Heart right ventricle (tissue), 16 donors: ENCODE measurements at regions not wholly inside any gene's neighbourhood (a gene's known extent, or its start where the extent isn't known, plus 50 kb on each side); places are given as distances from the start of the nearest gene placed in this dataset.
"Not testable (repeated sequence)": the region's sequence is repeated elsewhere in the genome, so short reads cannot be mapped to it uniquely, and the experiment has no call there.

Source experiments
- ATAC-seq, 8 donors: fragments of 200-7000 bp; cut with Tn5 transposase; one replicate each; pipeline ENCODE4 v1.9.1; 2020; ENCODE audit warnings: mild to moderate bottlenecking in 8 of 8, moderate library complexity in 8 of 8, moderate number of reproducible peaks in 1 of 8
- DNase-seq, 2 donors: peaks; one replicate each; pipeline ENCODE4 v3.0.0-alpha.2; 2020
- H3K27ac ChIP-seq, 10 donors: fragments of 200-600 bp; sonication (generic) in 2 of 10; one replicate each; pipeline versions ENCODE4 v1.5.0 to v1.8.0; 2020 to 2022; ENCODE audit warnings: mild to moderate bottlenecking in 3 of 10
- H3K27me3 ChIP-seq, 7 donors: fragments of 200-600 bp; one replicate each; pipeline ENCODE4 v1.8.0; 2021 to 2022; ENCODE audit warnings: mild to moderate bottlenecking in 2 of 7
- H3K36me3 ChIP-seq, 9 donors: fragments of 200-600 bp; sonication (generic) in 1 of 9; one replicate each; pipeline versions ENCODE4 v1.5.0 to v1.8.0; 2020 to 2022; ENCODE audit warnings: mild to moderate bottlenecking in 2 of 9
- H3K4me1 ChIP-seq, 9 donors: fragments of 200-600 bp; sonication (generic) in 1 of 9; one replicate each; pipeline versions ENCODE4 v1.5.0 to v1.8.0; 2020 to 2022; ENCODE audit warnings: mild to moderate bottlenecking in 4 of 9
- H3K4me3 ChIP-seq, 10 donors: fragments of 200-600 bp; sonication (generic) in 2 of 10; one replicate each; pipeline versions ENCODE4 v1.5.0 to v1.8.0; 2020 to 2022; ENCODE audit warnings: mild to moderate bottlenecking in 7 of 10, moderate library complexity in 2 of 10
- H3K9me3 ChIP-seq, 11 donors: fragments of 200-600 bp in 10 of 11; sonication (generic) in 2 of 11; one replicate each; pipeline versions ENCODE4 v1.5.0 to v1.8.0; 2013 to 2022; ENCODE audit warnings: mild to moderate bottlenecking in 2 of 11, control low read depth in 1 of 11, moderate library complexity in 1 of 11
- CTCF ChIP-seq, 9 donors: fragments of 200-600 bp; sonication (generic) in 2 of 9; IDR thresholded peaks; one replicate each; pipeline versions ENCODE4 v1.5.0 to v1.8.0; 2021 to 2022; ENCODE audit warnings: antibody characterized with exemption in 9 of 9, mild to moderate bottlenecking in 5 of 9, moderate library complexity in 1 of 9
- WGBS, 2 donors: extraction: QIAGEN DNeasy Blood & Tissue Kit; methylation state at CpG; one replicate each; pipeline ENCODE4 v1.1.7; 2013; ENCODE audit warnings: inconsistent platforms in 1 of 2; 5-methylcytosine and 5-hydroxymethylcytosine counted together
- intact Hi-C, 10 donors: fragments of 100-400 bp; cut with DNase I; formaldehyde crosslinking; loops; one replicate each; pipeline versions ENCODE4 v1.11.1 to v1.14.2; 2022
- donor health status: Arrhythmogenic right ventricular cardiomyopathy.
- donor health status: ischemic (EF 13 %, LVEDD 7.1; RV severe dilation, severe dysfunction).
- donor health status: healthy with polysubstance abuse.
- donor health status: DM: no; HTN: yes; CAD: no.
- donor health status: DM: no; HTN: no; CAD: no.
- donor health status: ischemic (EF 25% LVEDD 6.9; RV normal size, moderate dysfunction).
- donor health status: ischemic (EF 25% LVEDD 5.7; RV mildly dilated, moderate dysfunction).
- donor health status: healthy.
- donor health status: DM: yes; HTN: yes; CAD: no.
- donor health status: Ischemic cardiomyopathy.
- donor health status: ischemic (EF 35%, LVEDD 5.7; RV mildly dilated, moderate dysfunction).
- donor health status: nonischemic (EF 11% LVEDD 7.7; RV severe dilation, severe dysfunction).
- donor health status: DM: yes; HTN: yes; CAD: no.
- donor health status: PGD.
- donor health status: ischemic (EF 29% LVEDD 5.4; RV normal size, mild dysfunction).
- donor health status: nonischemic (EF 23%, LVEDD 6.1; RV moderate dilation, normal function).

- DNase-seq (no peak), ATAC-seq (no peak)
- Histone ChIP-seq H3K36me3 (no peaks in the 10 kb centered on the region), H3K27ac (no peak overlapping the region), H3K27me3 (no peaks in the 10 kb centered on the region), H3K4me1 (no peaks in the 10 kb centered on the region), H3K4me3 (no peak overlapping the region), H3K9me3 (no peaks in the 10 kb centered on the region)
- intact Hi-C loops, result no loop called here
- TF ChIP-seq CTCF (IDR thresholded peaks at IDR 0.05), result peak in 6 of 9 donors; percentile 32 to 55 (median 42)
- 41 to 44% methylated on average over 4 of the region's 4 CpGs for WGBS, 2 donors
Measured at GRCh38 chr1:96596226-96596922, 125.2 kb upstream of the PTBP2 start.

GRCh38 chr1:96597218-96597617, 124.4 kb upstream of the PTBP2 start:
- no peak for ATAC-seq
- 72 to 85% methylated on average over 1 of the region's 1 CpG for WGBS, 2 donors
- no peaks in the 10 kb centered on the region for H3K4me1 ChIP-seq
- H3K36me3 ChIP-seq, result no peaks in the 10 kb centered on the region
- DNase-seq, result no peak
- H3K27ac ChIP-seq, result no peak overlapping the region
- no peak for TF ChIP-seq CTCF (IDR thresholded peaks at IDR 0.05)
- no peak overlapping the region for H3K4me3 ChIP-seq
- H3K9me3 ChIP-seq, result no peaks in the 10 kb centered on the region
- H3K27me3 ChIP-seq, result no peaks in the 10 kb centered on the region
- intact Hi-C loops, result no loop called here

DNA sequence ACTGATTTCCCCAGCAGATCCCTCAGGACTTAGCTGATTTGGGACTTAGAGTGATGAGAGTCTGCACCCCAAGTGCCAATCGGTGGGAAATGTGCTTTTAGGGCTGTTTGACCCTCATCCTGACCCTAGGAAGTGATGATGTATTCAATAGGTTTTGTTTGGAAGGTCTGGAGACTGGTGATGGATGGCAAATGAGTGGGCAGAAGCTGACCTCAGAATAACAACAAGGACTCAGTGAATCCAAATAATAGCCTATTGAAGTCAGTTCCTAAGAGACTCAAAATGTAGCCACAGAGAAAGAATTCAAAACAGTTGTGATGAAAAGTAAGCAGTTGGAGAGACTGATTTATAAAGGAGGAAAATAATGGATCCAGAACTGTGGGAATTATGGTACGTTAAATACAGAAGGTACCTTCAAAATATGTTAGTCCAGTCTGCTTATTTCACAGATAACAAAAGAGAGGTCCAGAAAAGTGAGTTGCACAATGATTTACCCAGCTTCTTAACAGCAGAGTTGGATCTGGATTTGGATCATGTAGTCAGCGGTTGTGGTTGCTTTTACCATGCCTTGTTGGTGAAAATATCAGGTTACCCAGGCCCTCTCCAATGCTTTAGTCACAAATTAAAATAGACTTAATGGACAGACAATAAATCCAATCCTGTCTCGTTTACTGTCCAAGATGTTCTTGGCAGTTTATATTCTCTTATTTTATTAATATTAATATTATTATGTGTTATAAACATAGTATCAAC, 123.0 kb upstream of the PTBP2 start:
- TF ChIP-seq CTCF (IDR thresholded peaks at IDR 0.05), result no peak
- Histone ChIP-seq H3K4me3 (no peak overlapping the region), H3K9me3 (no peaks in the 10 kb centered on the region), H3K4me1 (no peaks in the 10 kb centered on the region), H3K27ac (no peak overlapping the region), H3K36me3 (no peaks in the 10 kb centered on the region), H3K27me3 (no peaks in the 10 kb centered on the region)
- ATAC-seq, result no peak
- intact Hi-C loops, result no loop called here
- DNase-seq, result no peak
- WGBS, 2 donors, result 71 to 77% methylated on average over 4 of the region's 4 CpGs

DNA sequence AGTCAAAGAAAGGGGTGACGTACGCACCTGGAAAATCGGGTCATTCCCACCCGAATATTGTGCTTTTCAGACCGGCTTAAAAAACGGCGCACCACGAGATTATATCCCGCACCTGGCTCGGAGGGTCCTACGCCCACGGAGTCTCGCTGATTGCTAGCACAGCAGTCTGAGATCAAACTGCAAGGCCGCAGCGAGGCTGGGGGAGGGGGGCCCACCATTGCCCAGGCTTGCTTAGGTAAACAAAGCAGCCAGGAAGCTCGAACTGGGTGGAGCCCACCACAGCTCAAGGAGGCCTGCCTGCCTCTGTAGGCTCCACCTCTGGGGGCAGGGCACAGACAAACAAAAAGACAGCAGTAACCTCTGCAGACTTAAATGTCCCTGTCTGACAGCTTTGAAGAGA, 117.0 kb upstream of the PTBP2 start:
- H3K27me3 ChIP-seq, H3K27ac ChIP-seq, ATAC-seq, H3K4me3 ChIP-seq, DNase-seq, H3K9me3 ChIP-seq, H3K36me3 ChIP-seq, intact Hi-C loops, H3K4me1 ChIP-seq: not testable (repeated sequence)
- WGBS, 2 donors, result 85 to 87% methylated on average over 15 to 16 of the region's 16 CpGs

- intact Hi-C loops, ATAC-seq: not testable (repeated sequence)
Measured at GRCh38 chr1:96617375-96617774, 104.2 kb upstream of the PTBP2 start.

More at GRCh38 chr1:96617375-96617774, 104.2 kb upstream of the PTBP2 start:
- H3K4me3 ChIP-seq, H3K27ac ChIP-seq, H3K4me1 ChIP-seq, H3K27me3 ChIP-seq, DNase-seq, H3K36me3 ChIP-seq: not testable (repeated sequence)
- H3K9me3 ChIP-seq, result peaks cover 0 to 13% (median 0%) of the 10 kb centered on the region in 11 donors
- 84 to 86% methylated on average over 5 of the region's 5 CpGs for WGBS, 2 donors
